Mesendoderm (in vitro differentiated cells): ENCODE measurements at regions not wholly inside any gene's neighbourhood (a gene's known extent, or its start where the extent isn't known, plus 50 kb on each side); places are given as distances from the start of the nearest gene placed in this dataset.

Source experiments
- DNase-seq: peaks from one replicate; pipeline ENCODE4 v3.0.0; 2013
- H2AK5ac ChIP-seq: 2 replicates; pipeline ENCODE4 v1.6.1; 2013; ENCODE audit warnings: low read length, inconsistent platforms
- H2BK120ac ChIP-seq: 2 replicates; pipeline ENCODE4 v1.6.1; 2013; ENCODE audit warnings: low read depth, mild to moderate bottlenecking, low read length, moderate library complexity, mixed read lengths
- H2BK15ac ChIP-seq: replicated peaks from 2 replicates; pipeline ENCODE4 v1.6.1; 2013; ENCODE audit warnings: low read depth, mild to moderate bottlenecking, moderate library complexity
- H2BK5ac ChIP-seq: 2 replicates; pipeline ENCODE4 v1.6.1; 2013; ENCODE audit warnings: low read length, inconsistent platforms
- H3K18ac ChIP-seq: 2 replicates; pipeline ENCODE4 v1.6.1; 2013; ENCODE audit warnings: mild to moderate bottlenecking, low read length, mixed read lengths
- H3K23ac ChIP-seq: one replicate; pipeline ENCODE4 v1.6.1; 2013; ENCODE audit warnings: low read length
- H3K27ac ChIP-seq: 2 replicates; pipeline ENCODE4 v1.5.1; 2013; ENCODE audit warnings: low read depth, mild to moderate bottlenecking, inconsistent platforms, low read length, moderate library complexity
- H3K27me3 ChIP-seq: 2 replicates; pipeline ENCODE4 v1.6.1; 2013; ENCODE audit warnings: low read length, control low read depth, mild to moderate bottlenecking, inconsistent platforms; ENCODE audit not compliant: insufficient read depth, poor library complexity
- H3K36me3 ChIP-seq: 2 replicates; pipeline ENCODE4 v1.6.1; 2013; ENCODE audit warnings: low read length, inconsistent platforms; ENCODE audit not compliant: control insufficient read depth, insufficient read depth
- H3K4ac ChIP-seq: one replicate; pipeline ENCODE4 v1.6.1; 2013; ENCODE audit warnings: low read depth, mild to moderate bottlenecking, low read length, moderate library complexity
- H3K4me1 ChIP-seq: 2 replicates; pipeline ENCODE4 v1.6.1; 2013; ENCODE audit warnings: low read depth, low read length, inconsistent platforms; ENCODE audit not compliant: control insufficient read depth
- H3K4me2 ChIP-seq: 2 replicates; pipeline ENCODE4 v1.6.1; 2013; ENCODE audit warnings: low read length
- H3K4me3 ChIP-seq: 2 replicates; pipeline ENCODE4 v1.5.1; 2013; ENCODE audit warnings: mild to moderate bottlenecking, low read length
- H3K56ac ChIP-seq: one replicate; pipeline ENCODE4 v1.6.1; 2013; ENCODE audit warnings: low read length
- H3K79me1 ChIP-seq: 2 replicates; pipeline ENCODE4 v1.6.1; 2013; ENCODE audit warnings: low read length, inconsistent platforms
- H3K79me2 ChIP-seq: 2 replicates; pipeline ENCODE4 v1.6.1; 2013; ENCODE audit warnings: mild to moderate bottlenecking, low read length; ENCODE audit not compliant: control insufficient read depth, insufficient read depth
- H3K9ac ChIP-seq: 2 replicates; pipeline ENCODE4 v1.6.1; 2013; ENCODE audit warnings: low read length, inconsistent platforms
- H4K5ac ChIP-seq: one replicate; pipeline ENCODE4 v1.6.1; 2013; ENCODE audit warnings: low read length
- H4K8ac ChIP-seq: one replicate; pipeline ENCODE4 v1.6.1; 2013; ENCODE audit warnings: low read depth, mild to moderate bottlenecking, control low read depth, low read length, moderate library complexity
- WGBS: extraction: QIAGEN DNeasy Blood & Tissue Kit; methylation state at CpG from one replicate; pipeline ENCODE4 v1.1.7; 2013; ENCODE audit warnings: low lambda C conversion rate, missing lambda C conversion rate; ENCODE audit not compliant: insufficient coverage; ENCODE audit errors: extremely low coverage; 5-methylcytosine and 5-hydroxymethylcytosine counted together

GRCh38 chr20:40497899-40498691 lies 190.9 kb downstream of the MAFB start:
- no peak overlapping the region for H2BK15ac ChIP-seq
- no peak overlapping the region for H2BK120ac ChIP-seq
- H3K23ac ChIP-seq = no peak overlapping the region
- no peak overlapping the region for H2AK5ac ChIP-seq
- H3K79me2 ChIP-seq = no peaks in the 10 kb centered on the region
- no peaks in the 10 kb centered on the region for H3K36me3 ChIP-seq
- H3K4ac ChIP-seq = no peak overlapping the region
- no peak overlapping the region for H3K4me3 ChIP-seq
- no peaks in the 10 kb centered on the region for H3K27me3 ChIP-seq
- no peak overlapping the region for H4K8ac ChIP-seq
- H3K56ac ChIP-seq = no peak overlapping the region
- no peak for DNase-seq
- no peak overlapping the region for H3K27ac ChIP-seq
- H3K18ac ChIP-seq = no peak overlapping the region
- H3K4me1 ChIP-seq = no peaks in the 10 kb centered on the region
- H2BK5ac ChIP-seq = no peak overlapping the region
- no peaks in the 10 kb centered on the region for H3K79me1 ChIP-seq
- WGBS = no CpG with 5 or more reads among the region's 4 CpGs
- no peak overlapping the region for H3K9ac ChIP-seq
- no peak overlapping the region for H4K5ac ChIP-seq
- no peak overlapping the region for H3K4me2 ChIP-seq

- H4K8ac ChIP-seq = no peak overlapping the region
- no peak overlapping the region for H3K18ac ChIP-seq
- no peaks in the 10 kb centered on the region for H3K79me1 ChIP-seq
- no peak overlapping the region for H2BK5ac ChIP-seq
- no peak overlapping the region for H3K27ac ChIP-seq
- H2AK5ac ChIP-seq = no peak overlapping the region
- H4K5ac ChIP-seq = no peak overlapping the region
- no peak overlapping the region for H3K56ac ChIP-seq
- no peaks in the 10 kb centered on the region for H3K4me1 ChIP-seq
- H2BK15ac ChIP-seq = no peak overlapping the region
- no CpG with 5 or more reads among the region's 4 CpGs for WGBS
- H3K27me3 ChIP-seq = no peaks in the 10 kb centered on the region
- no peaks in the 10 kb centered on the region for H3K36me3 ChIP-seq
- no peak overlapping the region for H3K4me3 ChIP-seq
- no peaks in the 10 kb centered on the region for H3K79me2 ChIP-seq
- no peak overlapping the region for H3K9ac ChIP-seq
- no peak overlapping the region for H2BK120ac ChIP-seq
- DNase-seq = no peak
- no peak overlapping the region for H3K4me2 ChIP-seq
- H3K23ac ChIP-seq = no peak overlapping the region
- no peak overlapping the region for H3K4ac ChIP-seq
Measured at GRCh38 chr20:40495956-40496355, 193.1 kb downstream of the MAFB start.

DNA sequence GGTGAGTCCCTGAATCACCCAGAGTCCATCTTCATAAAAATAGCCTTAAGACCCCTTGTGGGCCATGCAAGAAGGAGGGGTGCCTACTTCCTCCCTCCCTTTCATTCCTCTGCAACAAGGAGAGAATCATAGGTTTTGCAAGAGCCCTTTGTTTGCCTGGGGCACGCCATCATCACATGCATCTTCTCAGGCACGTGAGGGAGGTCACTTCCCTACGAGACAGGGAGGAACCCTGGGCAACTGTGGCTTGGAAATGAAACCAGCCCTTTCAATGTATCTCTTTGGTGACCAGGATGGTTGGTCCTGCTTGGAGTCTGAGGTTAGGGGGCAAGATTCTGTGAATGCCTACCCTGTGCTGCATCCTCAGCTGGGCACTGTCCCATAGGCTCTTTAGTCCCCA lies 194.8 kb downstream of the MAFB start:
- Histone ChIP-seq H3K9ac (no peak overlapping the region), H3K4ac (no peak overlapping the region), H2BK5ac (no peak overlapping the region), H2BK15ac (no peak overlapping the region), H3K23ac (no peak overlapping the region), H3K27me3 (no peaks in the 10 kb centered on the region), H2AK5ac (no peak overlapping the region), H3K79me2 (no peaks in the 10 kb centered on the region), H2BK120ac (no peak overlapping the region), H3K36me3 (no peaks in the 10 kb centered on the region), H3K4me2 (no peak overlapping the region), H3K18ac (no peak overlapping the region), H3K4me3 (no peak overlapping the region), H3K56ac (no peak overlapping the region), H3K4me1 (no peaks in the 10 kb centered on the region), H4K5ac (no peak overlapping the region), H4K8ac (no peak overlapping the region), H3K27ac (no peak overlapping the region), H3K79me1 (no peaks in the 10 kb centered on the region)
- no peak for DNase-seq
- WGBS = no CpG with 5 or more reads among the region's 3 CpGs

DNA sequence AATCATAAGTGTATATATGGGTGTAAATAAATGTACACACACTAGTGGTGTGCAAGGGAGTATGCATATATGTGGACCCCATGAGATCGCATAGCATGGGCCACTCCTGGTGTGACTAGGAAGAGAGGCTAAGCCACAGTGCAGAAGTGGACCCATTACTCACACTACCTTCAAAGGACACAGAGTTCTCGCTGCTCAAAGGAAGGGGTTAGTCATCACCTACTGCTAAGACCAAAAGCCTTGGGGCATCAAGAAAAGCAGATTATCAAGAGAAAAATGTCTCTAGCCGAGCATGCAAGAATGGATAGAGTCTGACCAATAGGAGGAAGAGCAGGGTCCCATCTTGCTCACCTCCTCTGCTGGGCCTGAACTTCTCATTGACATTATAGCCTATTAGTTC lies 195.5 kb downstream of the MAFB start:
- H3K4me3 ChIP-seq = no peak overlapping the region
- no peak overlapping the region for H3K4ac ChIP-seq
- no peak overlapping the region for H3K27ac ChIP-seq
- no peaks in the 10 kb centered on the region for H3K36me3 ChIP-seq
- no peak for DNase-seq
- no peak overlapping the region for H4K8ac ChIP-seq
- WGBS = no CpG with 5 or more reads among the region's 3 CpGs
- no peak overlapping the region for H3K9ac ChIP-seq
- no peak overlapping the region for H2BK5ac ChIP-seq
- H3K4me2 ChIP-seq = no peak overlapping the region
- no peaks in the 10 kb centered on the region for H3K4me1 ChIP-seq
- no peaks in the 10 kb centered on the region for H3K27me3 ChIP-seq
- H3K23ac ChIP-seq = no peak overlapping the region
- H3K79me2 ChIP-seq = no peaks in the 10 kb centered on the region
- H2BK15ac ChIP-seq = no peak overlapping the region
- H3K56ac ChIP-seq = no peak overlapping the region
- H3K79me1 ChIP-seq = no peaks in the 10 kb centered on the region
- H4K5ac ChIP-seq = no peak overlapping the region
- no peak overlapping the region for H2BK120ac ChIP-seq
- no peak overlapping the region for H3K18ac ChIP-seq
- no peak overlapping the region for H2AK5ac ChIP-seq

- Histone ChIP-seq H3K4me2 (no peak overlapping the region), H3K56ac (no peak overlapping the region), H3K4ac (no peak overlapping the region), H3K18ac (no peak overlapping the region), H3K27me3 (no peaks in the 10 kb centered on the region), H2BK15ac (no peak overlapping the region), H3K27ac (no peak overlapping the region), H3K23ac (no peak overlapping the region), H3K36me3 (no peaks in the 10 kb centered on the region), H4K8ac (no peak overlapping the region), H3K79me1 (no peaks in the 10 kb centered on the region), H4K5ac (no peak overlapping the region), H3K4me1 (no peaks in the 10 kb centered on the region), H3K4me3 (no peak overlapping the region), H2BK5ac (no peak overlapping the region), H2BK120ac (no peak overlapping the region), H3K9ac (no peak overlapping the region), H2AK5ac (no peak overlapping the region), H3K79me2 (no peaks in the 10 kb centered on the region)
- no peak for DNase-seq
- WGBS = 100% methylated on average over 3 of the region's 4 CpGs
Measured at GRCh38 chr20:40493071-40493470, 196.0 kb downstream of the MAFB start.
